ENCODE measurements at regions not wholly inside any gene's neighbourhood (a gene's known extent, or its start where the extent isn't known, plus 50 kb on each side); places are given as distances from the start of the nearest gene placed in this dataset.

DNA sequence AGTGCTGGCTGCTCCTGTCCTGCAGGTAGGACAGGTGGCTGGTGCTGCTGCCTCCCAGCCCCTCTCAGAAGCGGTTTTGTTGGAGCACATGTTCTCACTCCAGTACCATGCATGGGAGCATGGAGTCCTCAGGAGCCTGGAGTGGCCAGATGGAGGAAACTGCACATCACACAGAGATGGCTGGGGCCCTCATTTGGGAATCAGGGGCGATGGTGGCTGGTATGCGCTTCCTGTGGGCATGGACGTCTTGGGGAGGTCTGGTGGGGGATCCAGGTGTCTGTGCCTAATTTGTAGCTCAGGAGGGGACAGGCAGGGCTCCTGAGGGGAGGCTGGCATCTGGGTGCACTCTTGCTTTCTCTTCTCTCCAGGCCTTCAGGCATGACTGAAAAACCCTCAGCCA is 168.2 kb downstream of the KLF13 start:
- no peak overlapping the region for H3K27ac Mint-ChIP-seq (ENCODE audit: unreplicated experiment)
- TF ChIP-seq, protein P1, sequence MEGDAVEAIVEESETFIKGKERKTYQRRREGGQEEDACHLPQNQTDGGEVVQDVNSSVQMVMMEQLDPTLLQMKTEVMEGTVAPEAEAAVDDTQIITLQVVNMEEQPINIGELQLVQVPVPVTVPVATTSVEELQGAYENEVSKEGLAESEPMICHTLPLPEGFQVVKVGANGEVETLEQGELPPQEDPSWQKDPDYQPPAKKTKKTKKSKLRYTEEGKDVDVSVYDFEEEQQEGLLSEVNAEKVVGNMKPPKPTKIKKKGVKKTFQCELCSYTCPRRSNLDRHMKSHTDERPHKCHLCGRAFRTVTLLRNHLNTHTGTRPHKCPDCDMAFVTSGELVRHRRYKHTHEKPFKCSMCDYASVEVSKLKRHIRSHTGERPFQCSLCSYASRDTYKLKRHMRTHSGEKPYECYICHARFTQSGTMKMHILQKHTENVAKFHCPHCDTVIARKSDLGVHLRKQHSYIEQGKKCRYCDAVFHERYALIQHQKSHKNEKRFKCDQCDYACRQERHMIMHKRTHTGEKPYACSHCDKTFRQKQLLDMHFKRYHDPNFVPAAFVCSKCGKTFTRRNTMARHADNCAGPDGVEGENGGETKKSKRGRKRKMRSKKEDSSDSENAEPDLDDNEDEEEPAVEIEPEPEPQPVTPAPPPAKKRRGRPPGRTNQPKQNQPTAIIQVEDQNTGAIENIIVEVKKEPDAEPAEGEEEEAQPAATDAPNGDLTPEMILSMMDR (IDR thresholded peaks at IDR 0.05; ENCODE audit: partially characterized antibody, unreplicated experiment): no peak
- DNase-seq: no peak
- peaks cover 4% of the 10 kb centered on the region for H3K9me3 Mint-ChIP-seq (ENCODE audit: unreplicated experiment)
- H3K4me3 Mint-ChIP-seq (ENCODE audit: unreplicated experiment): no peak overlapping the region
- peaks cover 12% of the 10 kb centered on the region for H3K36me3 Mint-ChIP-seq (ENCODE audit: unreplicated experiment)
- H3K27me3 Mint-ChIP-seq (ENCODE audit: unreplicated experiment): no peaks in the 10 kb centered on the region
- no peaks in the 10 kb centered on the region for H3K4me1 Mint-ChIP-seq (ENCODE audit: low read depth, unreplicated experiment)

DNA sequence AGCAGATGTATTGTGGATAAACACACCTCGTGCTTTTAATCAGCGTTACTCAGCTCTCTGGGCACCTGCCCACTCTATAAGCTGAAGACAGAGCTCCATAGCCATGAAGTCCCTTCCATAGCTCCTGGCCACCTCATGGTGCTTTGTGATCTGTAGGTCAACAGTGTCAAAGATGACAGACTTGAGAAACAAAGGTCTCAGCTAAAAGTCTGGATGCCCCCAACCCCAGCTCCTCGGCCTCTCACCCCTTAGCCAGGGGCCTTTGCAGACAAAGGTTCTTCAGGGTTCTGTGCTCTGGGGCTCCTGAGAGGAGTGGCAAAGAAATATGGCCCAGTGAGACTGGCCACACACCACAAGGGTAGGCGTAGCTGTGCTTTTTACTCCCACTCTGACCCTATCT is 168.6 kb downstream of the KLF13 start:
- no peaks in the 10 kb centered on the region for H3K4me1 Mint-ChIP-seq (ENCODE audit: low read depth, unreplicated experiment)
- no peak overlapping the region for H3K27ac Mint-ChIP-seq (ENCODE audit: unreplicated experiment)
- no peak overlapping the region for H3K4me3 Mint-ChIP-seq (ENCODE audit: unreplicated experiment)
- DNase-seq: no peak
- TF ChIP-seq, protein P1 (IDR thresholded peaks at IDR 0.05; ENCODE audit: partially characterized antibody, unreplicated experiment): no peak
- no peaks in the 10 kb centered on the region for H3K27me3 Mint-ChIP-seq (ENCODE audit: unreplicated experiment)
- H3K36me3 Mint-ChIP-seq (ENCODE audit: unreplicated experiment): peaks cover 12% of the 10 kb centered on the region
- H3K9me3 Mint-ChIP-seq (ENCODE audit: unreplicated experiment): peaks cover 5% of the 10 kb centered on the region

- Mint-ChIP-seq H3K36me3 (ENCODE audit: unreplicated experiment) (no peaks in the 10 kb centered on the region), H3K27ac (ENCODE audit: unreplicated experiment) (no peak overlapping the region), H3K4me3 (ENCODE audit: unreplicated experiment) (no peak overlapping the region), H3K4me1 (ENCODE audit: low read depth, unreplicated experiment) (peaks cover 3% of the 10 kb centered on the region), H3K9me3 (ENCODE audit: unreplicated experiment) (peaks cover 1% of the 10 kb centered on the region), H3K27me3 (ENCODE audit: unreplicated experiment) (peaks cover 2% of the 10 kb centered on the region)
- no peak for DNase-seq
- TF ChIP-seq, protein P1 (IDR thresholded peaks at IDR 0.05; ENCODE audit: partially characterized antibody, unreplicated experiment): no peak
These were observed 171.2 kb downstream of the KLF13 start for GRCh38 chr15:31497838-31498237.

DNA sequence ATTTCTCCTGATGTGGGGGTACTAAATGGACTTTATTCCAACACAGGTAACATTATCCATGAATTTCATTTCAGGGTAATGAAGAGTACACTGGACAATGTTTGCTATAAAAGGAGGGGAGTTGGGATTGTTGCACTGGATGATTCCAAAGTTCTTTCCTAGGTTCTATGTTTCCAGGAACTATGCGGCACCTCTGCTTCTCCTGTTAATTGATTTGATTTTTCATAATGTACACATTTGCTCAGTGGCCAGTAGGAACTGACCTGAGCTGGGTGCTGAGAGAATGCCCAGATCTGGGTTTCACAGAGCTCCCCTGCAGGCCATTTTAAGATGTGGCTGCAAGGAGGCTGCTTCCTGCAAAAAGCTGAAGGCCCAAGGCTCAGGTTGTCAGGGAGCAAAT is 171.7 kb downstream of the KLF13 start:
- peaks cover 3% of the 10 kb centered on the region for H3K4me1 Mint-ChIP-seq (ENCODE audit: low read depth, unreplicated experiment)
- H3K4me3 Mint-ChIP-seq (ENCODE audit: unreplicated experiment): no peak overlapping the region
- H3K36me3 Mint-ChIP-seq (ENCODE audit: unreplicated experiment): no peaks in the 10 kb centered on the region
- H3K9me3 Mint-ChIP-seq (ENCODE audit: unreplicated experiment): peaks cover 3% of the 10 kb centered on the region
- peaks cover 4% of the 10 kb centered on the region for H3K27me3 Mint-ChIP-seq (ENCODE audit: unreplicated experiment)
- H3K27ac Mint-ChIP-seq (ENCODE audit: unreplicated experiment): no peak overlapping the region
- TF ChIP-seq, protein P1 (IDR thresholded peaks at IDR 0.05; ENCODE audit: partially characterized antibody, unreplicated experiment): no peak
- no peak for DNase-seq

GRCh38 chr15:31498756-31499155 is 172.1 kb downstream of the KLF13 start:
- Mint-ChIP-seq H3K9me3 (ENCODE audit: unreplicated experiment) (peaks cover 3% of the 10 kb centered on the region), H3K27ac (ENCODE audit: unreplicated experiment) (no peak overlapping the region), H3K27me3 (ENCODE audit: unreplicated experiment) (peaks cover 4% of the 10 kb centered on the region), H3K4me1 (ENCODE audit: low read depth, unreplicated experiment) (peaks cover 3% of the 10 kb centered on the region), H3K36me3 (ENCODE audit: unreplicated experiment) (no peaks in the 10 kb centered on the region), H3K4me3 (ENCODE audit: unreplicated experiment) (no peak overlapping the region)
- no peak for DNase-seq
- TF ChIP-seq, protein P1 (IDR thresholded peaks at IDR 0.05; ENCODE audit: partially characterized antibody, unreplicated experiment): no peak
